GM12891 (cell line): ENCODE measurements at regions not wholly inside any gene's neighbourhood (a gene's known extent, or its start where the extent isn't known, plus 50 kb on each side); places are given as distances from the start of the nearest gene placed in this dataset.
"Not testable (repeated sequence)": the region's sequence is repeated elsewhere in the genome, so short reads cannot be mapped to it uniquely, and the experiment has no call there.

Experiments
- DNase-seq: peaks from one replicate; pipeline ENCODE4 v3.0.0; 2011; ENCODE audit warnings: low spot score; ENCODE audit not compliant: insufficient read length
- FAIRE-seq: peaks from 2 replicates; lab custom pipeline; 2011; peaks lifted over from hg19 to GRCh38; lab: Jason Lieb, UNC
- PAX5 ChIP-seq: IDR thresholded peaks from 2 replicates; pipeline ENCODE4 v1.6.1; 2011; ENCODE audit warnings: low read length, moderate library complexity, mild to moderate bottlenecking; ENCODE audit not compliant: insufficient read depth, severe bottlenecking
- POLR2A ChIP-seq: IDR thresholded peaks from 2 replicates; pipeline ENCODE4 v1.6.1; 2011; ENCODE audit warnings: low read depth, low read length, control low read depth
- POLR2AphosphoS5 ChIP-seq: IDR thresholded peaks from 2 replicates; pipeline ENCODE4 v1.6.1; 2011; ENCODE audit warnings: low read depth, low read length, control low read depth
- POU2F2 ChIP-seq: IDR thresholded peaks from 2 replicates; pipeline ENCODE4 v1.6.1; 2011; ENCODE audit warnings: low read depth, mild to moderate bottlenecking, control low read depth, low read length, moderate library complexity
- SPI1 ChIP-seq: IDR thresholded peaks from 2 replicates; pipeline ENCODE4 v1.6.1; 2011; ENCODE audit warnings: low read depth, low read length, control low read depth
- TAF1 ChIP-seq: IDR thresholded peaks from 2 replicates; pipeline ENCODE4 v1.6.1; 2011; ENCODE audit warnings: low read depth, low read length, control low read depth

GRCh38 chr14:39563361-39563760, 131.1 kb upstream of the FBXO33 start:
- no peak for DNase-seq
- TF ChIP-seq TAF1 (no peak), POU2F2 (no peak), POLR2AphosphoS5 (no peak), SPI1 (no peak), PAX5 (no peak), POLR2A (no peak)
- no peak for FAIRE-seq

- FAIRE-seq (no peak), DNase-seq (no peak)
- TF ChIP-seq POU2F2 (no peak), SPI1 (no peak), POLR2A (no peak), POLR2AphosphoS5 (no peak), TAF1 (no peak), PAX5 (no peak)
These were observed 129.9 kb upstream of the FBXO33 start for GRCh38 chr14:39562175-39562574.

- TF ChIP-seq POLR2AphosphoS5 (no peak), POLR2A (no peak), PAX5 (no peak)
- FAIRE-seq: no peak
- DNase-seq: no peak
These were observed 126.3 kb upstream of the FBXO33 start for GRCh38 chr14:39558525-39558924.

DNA sequence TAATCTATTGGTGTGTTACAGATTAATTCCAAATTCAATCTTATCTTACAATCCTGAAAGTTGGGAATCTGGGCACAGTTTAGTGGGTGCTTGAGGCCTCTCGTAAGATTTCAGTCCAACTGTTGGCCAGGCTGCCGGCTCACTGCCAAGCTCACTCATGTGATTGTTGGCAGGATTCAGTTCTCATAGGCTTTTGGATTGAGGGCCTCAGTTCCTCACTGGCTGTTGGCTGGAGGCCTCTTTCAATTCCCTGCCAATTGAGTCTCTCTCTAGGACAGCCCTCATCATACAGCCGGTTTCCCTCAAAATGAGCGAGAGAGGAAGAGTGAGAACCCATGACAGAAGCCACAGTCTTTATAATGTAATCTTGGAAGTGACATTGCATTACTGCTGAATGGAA, 123.5 kb upstream of the FBXO33 start:
- DNase-seq (no peak), FAIRE-seq (no peak)
- TF ChIP-seq SPI1 (no peak), TAF1 (no peak), PAX5 (no peak), POLR2A (no peak)

GRCh38 chr14:39554576-39554975, 122.3 kb upstream of the FBXO33 start:
- FAIRE-seq: no peak
- TF ChIP-seq PAX5 (no peak), POU2F2 (no peak), POLR2A (no peak), SPI1 (no peak), POLR2AphosphoS5 (no peak), TAF1 (no peak)

GRCh38 chr14:39548358-39548757, 116.1 kb upstream of the FBXO33 start:
- no peak for TF ChIP-seq POLR2AphosphoS5
- TF ChIP-seq SPI1: no peak
- no peak for TF ChIP-seq POLR2A
- no peak for FAIRE-seq

More at GRCh38 chr14:39554576-39554975, 122.3 kb upstream of the FBXO33 start:
- no peak for DNase-seq

DNA sequence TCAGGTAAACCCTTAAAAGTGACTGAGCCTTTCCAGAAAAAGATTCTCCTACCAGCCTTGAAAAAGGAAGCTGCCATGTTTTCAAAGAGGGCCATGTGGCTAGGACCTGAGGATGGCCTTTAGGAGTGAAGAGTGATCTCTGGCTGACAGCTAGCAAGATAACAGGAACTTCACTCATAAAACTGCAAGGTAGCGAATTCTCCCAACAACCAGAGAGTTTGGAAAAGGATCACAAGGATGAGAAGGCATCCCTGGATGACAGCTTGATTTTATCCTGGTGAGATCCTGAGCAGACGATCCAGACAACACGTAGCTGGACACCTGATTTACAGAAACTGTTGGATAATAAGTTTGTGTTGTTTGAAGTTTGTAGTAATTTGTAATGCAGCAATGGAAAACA, 115.6 kb upstream of the FBXO33 start:
- DNase-seq: no peak
- FAIRE-seq: no peak
- TF ChIP-seq TAF1 (no peak), POLR2AphosphoS5 (no peak), POLR2A (no peak), POU2F2 (no peak), SPI1 (no peak), PAX5 (no peak)

More at GRCh38 chr14:39548358-39548757, 116.1 kb upstream of the FBXO33 start:
- no peak for DNase-seq

- no peak for TF ChIP-seq TAF1
- no peak for TF ChIP-seq POU2F2
- no peak for TF ChIP-seq POLR2AphosphoS5
- TF ChIP-seq PAX5: no peak
- no peak for TF ChIP-seq SPI1
- no peak for TF ChIP-seq POLR2A
- no peak for FAIRE-seq
- no peak for DNase-seq
These were observed 73.6 kb upstream of the FBXO33 start for GRCh38 chr14:39505812-39506211.

GRCh38 chr14:39500253-39500652, 68.0 kb upstream of the FBXO33 start:
- no peak for FAIRE-seq
- TF ChIP-seq POLR2AphosphoS5 (no peak), POLR2A (no peak), POU2F2 (no peak), SPI1 (no peak), TAF1 (no peak), PAX5 (no peak)
- DNase-seq: no peak

DNA sequence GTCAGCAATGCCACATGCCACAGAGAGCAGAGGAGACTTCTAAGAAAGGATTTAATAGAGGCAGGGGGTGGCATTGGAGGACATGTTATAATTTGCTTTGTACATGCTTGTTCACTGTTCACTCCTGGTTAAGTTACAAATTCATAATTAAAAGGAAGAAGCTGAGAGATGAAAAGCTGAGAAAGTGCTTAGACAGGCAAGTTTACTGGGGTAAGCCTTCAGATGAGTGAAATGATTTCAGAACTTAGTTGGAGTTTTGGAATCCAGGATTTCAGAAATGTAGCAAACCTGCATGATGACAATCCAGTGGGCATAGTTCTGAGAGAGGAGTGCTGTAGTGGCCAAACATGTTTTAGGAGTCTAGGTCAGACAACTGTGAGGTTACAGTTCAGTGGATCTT, 67.3 kb upstream of the FBXO33 start:
- FAIRE-seq: no peak
- no peak for DNase-seq
- TF ChIP-seq PAX5 (no peak), POLR2AphosphoS5 (no peak), POLR2A (no peak), POU2F2 (no peak), TAF1 (no peak), SPI1 (no peak)

DNA sequence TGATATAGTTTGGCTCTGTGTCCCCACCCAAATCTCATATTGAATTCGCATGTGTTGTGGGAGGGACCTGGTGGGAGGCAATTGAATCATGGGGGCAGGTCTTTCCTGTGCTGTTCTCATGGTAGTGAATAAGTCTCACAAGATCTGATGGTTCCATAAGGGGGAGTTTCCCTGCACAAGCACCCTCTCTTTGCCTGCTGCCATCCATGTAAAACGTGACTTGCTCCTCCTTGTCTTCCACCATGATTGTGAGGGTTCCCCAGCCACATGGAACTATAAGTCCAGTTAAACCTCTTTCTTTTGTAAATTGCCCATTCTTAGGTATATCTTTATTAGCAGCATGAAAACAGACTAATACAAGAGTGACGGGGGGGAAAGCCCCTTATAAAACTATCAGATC, 65.4 kb upstream of the FBXO33 start:
- FAIRE-seq, DNase-seq: not testable (repeated sequence)
